NCI-H526 (cell line): ENCODE measurements at regions not wholly inside any gene's neighbourhood (a gene's known extent, or its start where the extent isn't known, plus 50 kb on each side); places are given as distances from the start of the nearest gene placed in this dataset.
"Not testable (repeated sequence)": the region's sequence is repeated elsewhere in the genome, so short reads cannot be mapped to it uniquely, and the experiment has no call there.

ENCODE experiments used
- DNase-seq, 2 experiments: peaks; one replicate each; lab custom pipeline; 2025; lab: John Stamatoyannopoulos, UW

GRCh38 chr9:22225856-22226255, 216.8 kb upstream of the CDKN2B start:
- peak in 1 of 2 experiments; percentile 44 for DNase-seq

DNA sequence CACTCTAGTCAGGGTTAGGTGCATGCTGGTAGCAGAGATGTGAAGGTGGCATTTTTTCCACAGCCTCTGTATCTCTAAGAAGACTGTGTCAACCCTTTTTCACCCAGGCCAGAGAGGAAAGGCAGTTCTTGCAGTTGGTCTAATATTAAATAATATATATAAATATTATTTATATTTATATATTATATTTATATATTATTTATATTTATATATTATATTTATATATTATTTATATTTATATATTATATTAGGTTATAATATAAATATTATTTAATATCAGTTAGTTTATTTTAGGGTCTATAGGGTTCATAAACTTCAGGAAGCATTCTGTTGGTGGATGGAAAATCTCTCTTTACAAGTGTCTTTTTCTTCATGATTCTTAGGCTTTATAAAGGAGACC, 218.6 kb upstream of the DMRTA1 start:
- no peak for DNase-seq

GRCh38 chr9:22228542-22228941, 218.1 kb upstream of the DMRTA1 start:
- DNase-seq: no peak

DNA sequence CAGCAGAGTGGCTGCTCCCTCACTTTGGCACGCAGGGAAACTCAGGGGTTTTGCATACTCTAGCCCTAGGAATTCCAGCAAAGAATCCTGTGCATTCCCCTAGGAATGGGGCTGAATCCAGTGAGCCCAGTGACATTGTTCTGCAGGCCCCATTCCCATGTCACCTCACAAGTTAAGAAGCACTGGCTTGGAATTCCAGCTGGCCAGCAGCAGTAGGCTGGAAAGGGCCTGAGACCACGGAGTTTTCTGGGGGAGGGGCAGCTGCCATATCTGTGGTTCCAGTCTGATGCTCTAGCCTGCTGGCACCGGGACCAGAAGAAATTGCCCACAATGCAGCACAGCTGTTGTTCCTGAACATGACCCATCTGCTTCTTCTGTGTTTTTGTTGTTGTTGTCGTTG, 217.6 kb upstream of the DMRTA1 start:
- DNase-seq: no peak

- not testable (repeated sequence) for DNase-seq
Observed at GRCh38 chr9:22231309-22231708, 215.3 kb upstream of the DMRTA1 start.

GRCh38 chr9:22232971-22233370, 213.7 kb upstream of the DMRTA1 start:
- no peak for DNase-seq

DNA sequence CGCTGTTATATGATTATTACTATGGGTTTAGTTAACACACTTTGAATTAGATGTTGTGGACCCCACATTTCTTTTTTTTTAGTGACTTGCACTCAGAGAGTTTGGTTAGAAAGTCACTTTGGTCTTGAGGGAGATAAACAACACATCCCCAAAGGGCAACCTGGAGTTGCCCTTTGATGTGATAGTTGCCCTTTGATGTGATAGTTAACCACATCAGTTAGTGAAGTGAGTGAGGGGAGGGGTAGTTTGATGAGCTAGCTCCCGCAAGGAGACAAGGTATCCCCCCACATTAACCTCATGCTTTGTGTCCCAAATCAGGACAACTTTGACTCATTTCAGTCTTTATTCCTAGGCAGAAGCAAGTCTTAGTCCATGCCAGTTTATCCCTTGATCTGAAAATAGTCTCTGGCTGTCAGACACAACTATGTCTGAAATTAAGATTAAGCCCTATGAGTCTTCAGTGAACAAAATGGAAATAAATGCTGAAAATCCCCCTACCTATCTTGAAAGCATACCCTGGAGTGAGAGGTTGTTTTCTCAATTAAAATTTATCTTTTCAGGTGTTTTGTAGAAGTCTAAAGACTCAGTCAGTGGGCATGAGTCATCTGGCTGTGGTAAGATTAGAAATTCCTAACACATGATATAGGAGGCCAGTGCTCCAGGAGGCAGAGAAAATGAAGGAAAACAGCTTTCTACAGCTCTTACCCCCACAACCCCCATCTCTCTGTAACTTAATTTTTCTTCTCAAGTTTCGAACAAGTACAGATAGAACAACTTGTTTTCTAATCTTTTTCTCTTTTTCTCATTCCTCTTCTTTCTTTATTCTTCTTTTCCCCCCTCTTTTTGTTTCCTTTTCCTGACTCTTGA, 208.9 kb upstream of the DMRTA1 start:
- no peak for DNase-seq

GRCh38 chr9:22238809-22239684, 207.6 kb upstream of the DMRTA1 start:
- DNase-seq: peak; percentile 15 to 49

- no peak for DNase-seq
Observed at GRCh38 chr9:22240619-22241018, 206.0 kb upstream of the DMRTA1 start.

DNA sequence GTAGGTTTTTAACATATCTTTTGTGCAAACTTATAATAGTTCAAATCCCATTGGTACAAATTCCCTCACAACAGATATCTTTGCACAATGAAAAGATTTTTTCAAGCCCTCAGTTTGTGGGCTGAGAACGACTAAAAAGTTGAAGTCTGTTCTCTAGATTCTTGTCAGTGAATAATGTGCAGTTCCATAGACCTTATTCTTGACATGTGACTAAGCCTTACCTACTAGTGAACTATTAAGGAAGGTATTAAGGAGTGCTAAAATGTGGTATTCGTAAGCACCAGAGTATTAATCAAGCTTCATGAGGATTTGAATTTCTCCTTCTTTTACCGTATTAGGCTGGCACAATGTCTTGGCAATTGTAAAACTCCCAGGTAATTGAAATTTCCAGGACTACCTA, 205.6 kb upstream of the DMRTA1 start:
- no peak for DNase-seq

- DNase-seq: no peak
Observed at GRCh38 chr9:22241611-22242010, 205.0 kb upstream of the DMRTA1 start.

GRCh38 chr9:22244139-22245011, 202.2 kb upstream of the DMRTA1 start:
- peak; percentile 19 to 78 for DNase-seq

DNA sequence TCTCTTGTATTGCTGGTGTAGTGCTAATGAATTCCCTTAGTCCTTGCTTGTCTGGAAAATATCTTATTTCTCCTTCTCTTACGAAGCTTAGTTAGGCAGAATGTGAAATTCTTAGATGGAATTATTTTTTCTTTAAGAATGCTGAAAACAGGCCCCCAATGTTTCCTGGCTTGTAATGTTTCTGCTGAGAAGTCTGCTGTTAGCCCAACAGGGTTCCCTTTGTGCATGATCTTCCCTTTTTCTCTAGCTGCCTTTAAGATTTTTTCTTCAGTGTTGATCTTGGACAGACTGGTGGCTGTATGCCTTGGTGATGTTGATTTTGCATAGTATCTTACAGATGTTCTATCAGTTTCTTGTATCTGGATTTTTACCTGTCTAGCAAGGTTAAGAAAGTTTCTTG, 191.3 kb upstream of the DMRTA1 start:
- DNase-seq: no peak

- DNase-seq: no peak
Observed at GRCh38 chr9:22256381-22256780, 190.2 kb upstream of the DMRTA1 start.

DNA sequence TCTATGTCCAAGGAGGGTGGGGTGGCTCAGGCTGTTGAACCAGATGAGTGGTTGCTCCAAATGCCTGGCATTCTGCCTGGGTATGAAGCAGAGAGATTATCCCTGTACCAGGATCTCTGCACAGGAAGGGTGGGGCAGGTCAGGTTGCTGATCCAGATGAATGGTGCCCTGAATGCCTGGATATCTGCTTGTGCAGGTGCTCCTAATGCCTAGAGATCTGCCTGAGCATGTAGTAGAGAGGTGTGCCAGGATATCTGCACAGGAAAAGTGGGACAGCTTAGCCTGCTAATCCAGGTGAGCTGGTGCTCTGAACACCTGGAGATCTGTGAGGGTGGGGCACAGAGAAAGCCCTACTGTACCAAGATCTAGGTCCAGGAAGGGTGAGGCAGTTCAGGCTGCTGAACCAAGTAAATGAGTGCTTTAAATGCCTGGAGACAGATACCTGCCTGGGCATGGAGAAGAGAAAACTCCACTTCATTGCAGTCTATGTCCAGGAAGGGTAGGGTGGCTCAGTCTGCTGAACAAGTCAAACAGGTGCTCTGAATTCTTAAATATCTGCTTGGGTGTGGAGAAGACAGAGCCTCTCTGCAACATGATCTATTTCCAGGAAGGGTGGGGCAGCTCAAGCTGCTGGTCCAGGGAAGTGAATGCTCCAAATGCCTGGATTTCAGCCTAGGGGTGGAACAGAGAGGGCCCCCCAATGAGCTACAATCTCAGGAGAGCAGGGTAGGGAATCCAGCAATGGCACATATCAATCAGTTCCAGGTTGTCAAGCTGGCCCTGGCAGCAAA, 189.4 kb upstream of the DMRTA1 start:
- DNase-seq: no peak

DNA sequence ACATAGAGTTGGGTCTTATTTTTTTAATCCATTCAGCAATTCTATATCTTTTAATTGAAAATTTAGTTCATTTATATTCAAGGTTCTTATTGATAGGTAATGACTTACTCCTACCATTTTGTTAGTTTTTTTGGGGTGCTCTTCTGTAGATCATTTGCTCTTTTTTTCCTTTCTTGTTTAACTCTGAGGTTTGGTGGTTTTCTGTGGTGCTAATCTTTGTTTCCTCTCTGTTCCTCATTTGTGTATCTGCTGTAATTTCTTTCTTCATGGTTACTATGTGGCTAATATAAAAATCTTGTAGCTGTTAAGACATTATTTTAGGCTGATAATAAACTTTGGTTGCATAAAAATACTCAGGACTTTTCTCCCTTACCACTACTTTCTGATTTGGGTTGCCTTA, 181.6 kb upstream of the DMRTA1 start:
- no peak for DNase-seq

DNA sequence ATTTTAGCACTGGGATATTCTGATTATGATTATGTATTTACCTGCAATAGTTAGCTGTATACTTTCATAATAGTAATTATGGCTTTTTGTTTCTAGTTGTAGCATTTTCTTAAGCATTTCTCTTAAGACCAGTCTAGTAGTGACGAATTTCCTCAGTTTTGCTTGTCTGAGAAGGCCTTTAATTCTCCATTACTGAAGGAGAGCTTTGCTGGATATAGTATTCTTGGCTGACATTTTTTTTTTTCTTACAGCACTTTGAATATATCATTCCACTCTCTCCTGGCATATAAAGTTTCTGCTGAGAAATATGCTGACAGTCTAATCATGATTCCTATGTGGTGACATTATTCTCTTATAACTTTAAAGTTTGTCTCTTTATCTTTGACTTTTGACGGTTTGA, 181.1 kb upstream of the DMRTA1 start:
- DNase-seq: no peak

GRCh38 chr9:22274477-22274876, 172.1 kb upstream of the DMRTA1 start:
- DNase-seq: no peak

GRCh38 chr9:22278426-22278825, 168.2 kb upstream of the DMRTA1 start:
- no peak for DNase-seq

- DNase-seq: no peak
Observed at GRCh38 chr9:22279636-22280035, 167.0 kb upstream of the DMRTA1 start.

GRCh38 chr9:22285066-22285465, 161.6 kb upstream of the DMRTA1 start:
- no peak for DNase-seq
